HCT116 (cell line): ENCODE measurements at regions not wholly inside any gene's neighbourhood (a gene's known extent, or its start where the extent isn't known, plus 50 kb on each side); places are given as distances from the start of the nearest gene placed in this dataset.

Experiments
- ATAC-seq: fragments of 200-7000 bp; cut with Tn5 transposase; 2 replicates; pipeline ENCODE4 v1.9.1; 2020; ENCODE audit warnings: mild to moderate bottlenecking, moderate library complexity
- BruUV-seq: library from RNA; stranded (reverse); fragments of 400-500 nt; replicated peaks from 2 replicates; lab custom pipeline; 2021; lab: Mats Ljungman, UMichigan
- CTCF ChIA-PET: fragments of 300-600 bp; sonication (Branson Sonifier 250); formaldehyde crosslinking; loops from one replicate; lab custom pipeline; 2021; ENCODE audit warnings: antibody characterized with exemption; lab: Charles Lee
- POLR2A ChIA-PET: fragments of 300-600, 350-600 bp; sonication (Branson Sonifier 250); formaldehyde crosslinking; loops from one replicate; lab custom pipeline; 2021; ENCODE audit warnings: antibody characterized with exemption; lab: Charles Lee
- RAD21 ChIA-PET, 2 experiments: fragments of 300-600 bp; sonication (Branson Sonifier 250); formaldehyde crosslinking; loops; one replicate each; lab custom pipeline; 2023; ENCODE audit warnings: low total read pairs in 2 of 2; ENCODE audit not compliant: uncharacterized antibody in 2 of 2, unreplicated experiment in 2 of 2, low non-redundant PET in 1 of 2; lab: Charles Lee
- DNase-seq: peaks from one replicate; pipeline ENCODE4 v3.0.0-alpha.2; 2010; ENCODE audit warnings: low read depth, low spot score
- H2AFZ ChIP-seq: fragments of 200-600 bp; shearing (Covaris generic), sonication (generic); 2 replicates; pipeline ENCODE4 v1.6.1; 2017; ENCODE audit warnings: low read depth, mixed run types, mixed read lengths, antibody characterized with exemption, low read length; ENCODE audit not compliant: poor library complexity, severe bottlenecking
- H3K27ac ChIP-seq: 2 replicates; pipeline ENCODE4 v1.5.1; 2012; ENCODE audit warnings: low read depth, low read length
- H3K27me3 ChIP-seq: fragments of 200-600 bp; sonication (generic); 2 replicates; pipeline ENCODE4 v1.6.1; 2016; ENCODE audit warnings: mixed run types, low read length, mixed read lengths; ENCODE audit not compliant: insufficient read depth
- H3K36me3 ChIP-seq, 2 experiments: fragments of 200-500 bp in 1 of 2; fragments of 200-600 bp in 1 of 2; sonication (Bioruptor generic) in 1 of 2; sonication (generic) in 1 of 2; 2 replicates each; pipeline versions ENCODE4 v1.5.1 to v1.6.1; 2014 to 2016; ENCODE audit warnings: low read length in 2 of 2, inconsistent platforms in 1 of 2, mixed read lengths in 1 of 2, mixed run types in 1 of 2; ENCODE audit not compliant: insufficient read depth in 2 of 2, control insufficient read depth in 1 of 2
- H3K4me1 ChIP-seq, 2 experiments: fragments of 200-600 bp in 1 of 2; sonication (generic) in 1 of 2; 2 replicates each; pipeline versions ENCODE4 v1.5.1 to v1.6.1; 2012 to 2017; ENCODE audit warnings: low read length in 2 of 2, inconsistent platforms in 1 of 2, mild to moderate bottlenecking in 1 of 2, mixed read lengths in 1 of 2, mixed run types in 1 of 2, moderate library complexity in 1 of 2; ENCODE audit not compliant: insufficient read depth in 2 of 2, control insufficient read depth in 1 of 2
- H3K4me2 ChIP-seq: fragments of 200-600 bp; sonication (generic); 2 replicates; pipeline ENCODE4 v1.6.1; 2017; ENCODE audit warnings: mixed run types, low read length, mixed read lengths
- H3K4me3 ChIP-seq, 2 experiments: fragments of 200-600 bp in 1 of 2; sonication (generic) in 1 of 2; replicated peaks in 1 of 2; 2 replicates each; pipeline ENCODE4 v1.5.1; 2011 to 2016; ENCODE audit warnings: low read length in 2 of 2, control low read depth in 1 of 2, low read depth in 1 of 2, mild to moderate bottlenecking in 1 of 2, mixed read lengths in 1 of 2, mixed run types in 1 of 2
- H3K79me2 ChIP-seq: fragments of 200-600 bp; sonication (generic); 2 replicates; pipeline ENCODE4 v1.6.1; 2017; ENCODE audit warnings: mild to moderate bottlenecking, mixed run types, low read length, moderate library complexity, mixed read lengths; ENCODE audit not compliant: insufficient read depth
- H3K9ac ChIP-seq: fragments of 200-600 bp; sonication (generic); 2 replicates; pipeline ENCODE4 v1.6.1; 2016; ENCODE audit warnings: low read length, mixed read lengths
- H3K9me2 ChIP-seq: fragments of 200-600 bp; sonication (generic), shearing (Covaris generic); 2 replicates; pipeline ENCODE4 v1.6.1; 2017; ENCODE audit warnings: mixed run types, mild to moderate bottlenecking, moderate library complexity; ENCODE audit not compliant: insufficient read depth
- H3K9me3 ChIP-seq, 2 experiments: fragments of 200-500 bp in 1 of 2; fragments of 200-600 bp in 1 of 2; sonication (Bioruptor generic) in 1 of 2; sonication (generic) in 1 of 2; 2 replicates each; pipeline ENCODE4 v1.6.1; 2014 to 2017; ENCODE audit warnings: low read length in 2 of 2, mixed read lengths in 2 of 2, inconsistent platforms in 1 of 2, low read depth in 1 of 2, mild to moderate bottlenecking in 1 of 2, mixed run types in 1 of 2, moderate library complexity in 1 of 2; ENCODE audit not compliant: control insufficient read depth in 1 of 2, insufficient read depth in 1 of 2
- H4K20me1 ChIP-seq: fragments of 200-600 bp; sonication (generic), shearing (Covaris generic); 2 replicates; pipeline ENCODE4 v1.6.1; 2017; ENCODE audit warnings: mixed run types, mild to moderate bottlenecking, moderate library complexity; ENCODE audit not compliant: insufficient read depth
- ATF3 ChIP-seq: IDR thresholded peaks from 2 replicates; pipeline ENCODE4 v1.6.1; 2012
- CEBPB ChIP-seq: IDR thresholded peaks from 2 replicates; pipeline ENCODE4 v1.6.1; 2012; ENCODE audit warnings: low read depth
- ELF1 ChIP-seq: IDR thresholded peaks from 2 replicates; pipeline ENCODE4 v1.6.1; 2012; ENCODE audit warnings: low read depth, borderline replicate concordance
- EZH2phosphoT487 ChIP-seq: fragments of 200-600 bp; IDR thresholded peaks from 2 replicates; pipeline ENCODE4 v1.6.1; 2018; ENCODE audit warnings: antibody characterized with exemption, borderline replicate concordance
- POLR2AphosphoS5 ChIP-seq: IDR thresholded peaks from 2 replicates; pipeline ENCODE4 v1.6.1; 2011; ENCODE audit warnings: mild to moderate bottlenecking, low read depth, low read length, moderate library complexity
- REST ChIP-seq: IDR thresholded peaks from 2 replicates; pipeline ENCODE4 v1.6.1; 2012; ENCODE audit warnings: low read depth
- SP1 ChIP-seq: IDR thresholded peaks from 2 replicates; pipeline ENCODE4 v1.6.1; 2012; ENCODE audit warnings: low read depth
- SRF ChIP-seq: IDR thresholded peaks from 2 replicates; pipeline ENCODE4 v1.6.1; 2012; ENCODE audit warnings: low read depth
- YY1 ChIP-seq: IDR thresholded peaks from 2 replicates; pipeline ENCODE4 v1.6.1; 2011; ENCODE audit warnings: low read length, low read depth, moderate library complexity, mild to moderate bottlenecking; ENCODE audit not compliant: insufficient replicate concordance; ENCODE audit errors: extremely low read depth
- ZNF274 ChIP-seq: fragments of 200-500 bp; sonication (Bioruptor generic); IDR thresholded peaks from 2 replicates; pipeline ENCODE4 v1.6.1; 2014; ENCODE audit warnings: mild to moderate bottlenecking, low read depth, low read length, inconsistent platforms
- intact Hi-C: fragments of 100-400 bp; cut with micrococcal nuclease; formaldehyde crosslinking; loops from 2 replicates; pipeline ENCODE4 v1.10.0; 2022
- TF ChIP-seq, protein P1 (sequence below): IDR thresholded peaks from 2 replicates; pipeline ENCODE4 v1.6.1; 2011; ENCODE audit warnings: mild to moderate bottlenecking, low read length, moderate library complexity; ENCODE audit not compliant: insufficient replicate concordance; ENCODE audit errors: extremely low read depth

DNA sequence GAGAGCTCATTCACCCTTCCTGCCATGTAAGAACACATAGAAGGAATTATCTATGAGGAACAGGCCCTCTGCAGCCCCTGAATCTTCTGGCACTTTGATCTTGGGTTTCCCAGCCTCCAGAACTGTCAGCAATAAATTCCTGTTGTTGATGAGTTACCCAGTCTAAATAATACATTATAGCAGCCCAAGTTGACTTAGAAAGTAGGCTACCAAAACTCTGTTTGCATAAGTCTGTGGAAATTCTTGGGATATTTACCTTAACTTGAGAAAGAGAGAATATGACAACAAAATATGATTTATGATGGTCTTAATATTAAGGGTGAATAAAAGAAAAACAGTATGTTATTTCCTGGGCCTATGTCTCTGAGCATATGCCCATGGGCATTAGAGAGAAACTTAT lies 433.0 kb upstream of the LMO3 start:
- no peak for TF ChIP-seq ZNF274
- TF ChIP-seq SP1, result no peak
- TF ChIP-seq YY1, result no peak
- no peak for TF ChIP-seq REST
- TF ChIP-seq ATF3, result no peak
- no peak for TF ChIP-seq SRF
- DNase-seq (no peak), ATAC-seq (no peak)
- no peaks in the 10 kb centered on the region for H3K4me1 ChIP-seq
- CTCF ChIA-PET, result no interaction called here
- no peak overlapping the region for H2AFZ ChIP-seq
- H3K27ac ChIP-seq, result no peak overlapping the region
- no peaks in the 10 kb centered on the region for H3K79me2 ChIP-seq
- POLR2A ChIA-PET, result no interaction called here
- intact Hi-C loops, result no loop called here
- H3K36me3 ChIP-seq, result no peaks in the 10 kb centered on the region
- H3K4me3 ChIP-seq, result no peak overlapping the region
- no peaks in the 10 kb centered on the region for H3K9me3 ChIP-seq
- no peak overlapping the region for H3K9ac ChIP-seq
- BruUV-seq, result no TSS peak
- no peaks in the 10 kb centered on the region for H4K20me1 ChIP-seq
- no peaks in the 10 kb centered on the region for H3K9me2 ChIP-seq
- RAD21 ChIA-PET, result no interaction called here
- H3K27me3 ChIP-seq, result no peaks in the 10 kb centered on the region
- H3K4me2 ChIP-seq, result no peak overlapping the region

DNA sequence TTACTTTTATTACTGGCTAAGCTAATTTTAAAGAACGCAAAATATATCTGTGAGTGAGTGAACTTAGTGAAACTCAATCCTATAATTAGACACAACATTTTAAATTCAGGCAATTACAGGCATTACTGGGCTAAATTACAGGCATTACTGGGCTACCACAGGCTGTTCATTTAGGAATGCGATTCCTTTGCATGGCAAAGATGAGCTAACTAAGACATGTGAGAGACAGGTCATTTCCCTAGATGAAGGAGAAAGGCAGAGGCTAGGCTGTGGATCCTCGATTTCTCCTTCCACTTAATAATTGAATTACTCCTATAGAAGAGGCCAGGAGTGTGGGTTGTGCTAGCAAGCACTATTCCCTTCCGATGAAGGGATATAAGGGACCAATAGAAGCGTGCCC lies 429.4 kb upstream of the LMO3 start:
- no peak for ATAC-seq
- CTCF ChIA-PET, result no interaction called here
- no TSS peak for BruUV-seq
- H3K4me3 ChIP-seq, result no peak overlapping the region
- intact Hi-C loops, result no loop called here
- H3K4me1 ChIP-seq, result no peaks in the 10 kb centered on the region
- H2AFZ ChIP-seq, result no peak overlapping the region
- RAD21 ChIA-PET, result no interaction called here
- no peak overlapping the region for H3K9ac ChIP-seq
- no peaks in the 10 kb centered on the region for H3K9me3 ChIP-seq
- no peaks in the 10 kb centered on the region for H3K9me2 ChIP-seq
- no peaks in the 10 kb centered on the region for H3K27me3 ChIP-seq
- no peak for DNase-seq
- POLR2A ChIA-PET, result no interaction called here
- H3K36me3 ChIP-seq, result no peaks in the 10 kb centered on the region
- no peak overlapping the region for H3K4me2 ChIP-seq
- no peaks in the 10 kb centered on the region for H4K20me1 ChIP-seq
- H3K27ac ChIP-seq, result no peak overlapping the region
- no peaks in the 10 kb centered on the region for H3K79me2 ChIP-seq
- TF ChIP-seq ELF1 (no peak), POLR2AphosphoS5 (no peak), CEBPB (no peak), REST (no peak), EZH2phosphoT487 (no peak)
- TF ChIP-seq, protein P1, sequence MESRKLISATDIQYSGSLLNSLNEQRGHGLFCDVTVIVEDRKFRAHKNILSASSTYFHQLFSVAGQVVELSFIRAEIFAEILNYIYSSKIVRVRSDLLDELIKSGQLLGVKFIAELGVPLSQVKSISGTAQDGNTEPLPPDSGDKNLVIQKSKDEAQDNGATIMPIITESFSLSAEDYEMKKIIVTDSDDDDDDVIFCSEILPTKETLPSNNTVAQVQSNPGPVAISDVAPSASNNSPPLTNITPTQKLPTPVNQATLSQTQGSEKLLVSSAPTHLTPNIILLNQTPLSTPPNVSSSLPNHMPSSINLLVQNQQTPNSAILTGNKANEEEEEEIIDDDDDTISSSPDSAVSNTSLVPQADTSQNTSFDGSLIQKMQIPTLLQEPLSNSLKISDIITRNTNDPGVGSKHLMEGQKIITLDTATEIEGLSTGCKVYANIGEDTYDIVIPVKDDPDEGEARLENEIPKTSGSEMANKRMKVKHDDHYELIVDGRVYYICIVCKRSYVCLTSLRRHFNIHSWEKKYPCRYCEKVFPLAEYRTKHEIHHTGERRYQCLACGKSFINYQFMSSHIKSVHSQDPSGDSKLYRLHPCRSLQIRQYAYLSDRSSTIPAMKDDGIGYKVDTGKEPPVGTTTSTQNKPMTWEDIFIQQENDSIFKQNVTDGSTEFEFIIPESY, result no peak
